NCI-H1436 treated with DMSO at 0.1 percent for 48 hours (cell line): ENCODE measurements at regions not wholly inside any gene's neighbourhood (a gene's known extent, or its start where the extent isn't known, plus 50 kb on each side); places are given as distances from the start of the nearest gene placed in this dataset.
"Not testable (repeated sequence)": the region's sequence is repeated elsewhere in the genome, so short reads cannot be mapped to it uniquely, and the experiment has no call there.

Experiments
- DNase-seq: peaks from one replicate; lab custom pipeline; 2025; lab: John Stamatoyannopoulos, UW

DNA sequence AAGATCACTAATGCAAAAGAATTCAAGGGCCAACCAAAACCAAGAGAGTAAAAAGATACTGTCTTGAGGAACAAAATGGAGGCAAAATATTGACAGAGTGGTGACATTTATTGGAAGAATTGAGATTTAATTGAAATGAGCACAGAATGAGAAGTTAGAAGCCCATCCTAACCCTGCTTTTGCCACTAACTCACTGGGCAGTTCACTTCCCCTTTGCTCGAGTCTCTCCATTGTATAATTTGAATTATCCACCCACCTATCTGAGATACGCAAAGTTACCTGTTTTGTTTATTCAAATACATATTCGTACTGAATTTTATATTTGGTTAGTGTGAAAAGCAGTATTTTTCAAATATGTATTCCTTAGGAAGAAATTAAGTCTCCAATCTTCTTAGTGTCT lies 204.5 kb upstream of the PRDM1 start:
- DNase-seq, result no peak

GRCh38 chr6:105880030-105880492 lies 206.1 kb upstream of the PRDM1 start:
- DNase-seq, result no peak

DNA sequence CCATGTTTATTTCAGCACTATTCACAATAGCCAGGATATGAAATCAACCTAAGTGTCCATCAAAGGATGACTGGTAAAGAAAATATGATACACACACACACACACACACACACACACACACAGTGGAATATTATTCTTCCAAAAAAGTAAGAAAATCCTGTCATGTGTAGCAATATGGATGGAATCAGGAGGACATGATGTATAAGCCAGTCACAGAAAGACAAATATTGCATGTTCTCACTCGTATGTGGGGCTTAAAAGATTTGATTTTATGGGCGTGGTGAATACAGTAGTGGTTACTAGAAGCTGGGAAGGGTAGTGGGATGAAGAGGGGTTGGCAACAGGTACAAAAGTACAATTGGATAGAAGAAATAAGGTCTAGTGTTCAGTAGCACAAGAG lies 207.0 kb upstream of the PRDM1 start:
- DNase-seq, result no peak

DNA sequence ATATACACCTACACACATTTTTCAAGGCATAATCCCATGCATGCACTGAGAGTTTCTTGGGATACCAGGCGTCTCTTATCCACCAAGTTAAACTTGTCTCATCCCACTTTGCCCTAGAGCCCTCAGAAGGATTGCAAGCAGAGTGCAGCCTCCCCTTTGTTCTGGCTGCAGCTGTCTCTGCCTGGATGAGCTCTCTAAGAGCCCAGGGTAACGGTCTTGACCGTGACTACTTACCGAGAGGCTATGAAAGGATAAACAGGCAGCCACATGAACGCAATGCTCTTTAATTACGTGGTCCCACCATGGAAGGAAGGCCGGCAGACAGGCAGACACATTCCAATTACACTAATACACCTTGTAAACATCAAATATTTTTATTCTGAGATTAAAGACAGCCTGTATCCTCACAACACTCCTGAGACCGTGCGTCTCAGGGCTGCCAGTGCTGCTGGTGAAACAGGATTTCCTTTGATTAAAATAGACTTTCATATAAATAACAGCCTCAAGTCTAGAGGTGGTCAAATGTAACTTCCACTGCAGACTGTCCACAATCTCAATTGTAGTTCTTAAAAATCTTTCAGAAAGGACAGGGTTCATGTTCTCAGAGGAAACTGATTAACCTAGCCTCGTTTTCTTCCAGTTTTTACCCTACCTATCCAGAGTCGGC lies 210.0 kb upstream of the PRDM1 start:
- DNase-seq, result no peak

- DNase-seq, result no peak
These were observed 211.1 kb upstream of the PRDM1 start for GRCh38 chr6:105874835-105875626.

DNA sequence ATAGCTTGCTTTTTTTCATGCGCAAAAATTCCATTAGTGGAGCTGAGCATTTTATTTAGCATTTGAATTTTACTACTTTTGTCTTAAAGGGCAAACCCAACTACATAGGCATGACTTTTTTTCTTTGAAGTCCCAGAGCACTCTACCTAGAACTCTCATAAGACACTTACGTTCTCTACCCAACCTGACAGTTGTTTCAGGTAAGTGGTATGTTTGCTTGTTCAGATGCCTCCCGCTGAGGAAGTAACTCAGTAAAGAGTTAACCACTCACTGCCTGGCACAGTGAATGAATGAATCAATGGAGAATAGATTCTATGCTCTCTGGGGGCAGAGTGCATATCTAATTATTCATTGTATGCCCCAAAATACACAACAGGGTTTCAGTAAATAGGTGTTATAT lies 212.3 kb upstream of the PRDM1 start:
- DNase-seq, result no peak

DNA sequence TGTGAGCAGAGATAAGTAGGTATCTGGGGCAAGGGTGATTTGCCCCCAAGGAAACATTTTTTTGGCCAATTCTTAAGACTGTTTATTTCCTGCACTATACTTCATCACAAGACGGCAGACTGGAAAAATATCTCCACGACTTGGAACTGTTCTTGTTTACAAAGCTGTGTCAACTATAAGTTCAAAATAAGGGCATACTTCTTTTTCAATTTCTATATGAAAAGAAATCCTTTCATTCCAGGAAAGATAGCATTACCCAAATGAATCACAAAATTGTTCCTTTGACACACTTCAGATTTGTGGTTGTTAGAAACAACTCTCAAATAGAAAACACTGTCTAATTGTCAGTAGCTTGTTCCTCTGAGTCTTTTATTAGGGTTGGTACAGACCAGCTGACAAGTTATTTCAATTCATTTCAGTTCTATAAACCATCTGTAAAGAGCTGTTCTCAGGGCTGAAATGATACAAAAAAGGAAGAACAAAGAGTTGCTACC lies 212.9 kb upstream of the PRDM1 start:
- no peak for DNase-seq

- DNase-seq, result no peak
These were observed 213.9 kb upstream of the PRDM1 start for GRCh38 chr6:105872249-105872648.

GRCh38 chr6:105871542-105871941 lies 214.6 kb upstream of the PRDM1 start:
- DNase-seq, result no peak

- DNase-seq, result no peak
These were observed 216.2 kb upstream of the PRDM1 start for GRCh38 chr6:105869835-105870440.

GRCh38 chr6:105868823-105869460 lies 217.2 kb upstream of the PRDM1 start:
- DNase-seq, result no peak

DNA sequence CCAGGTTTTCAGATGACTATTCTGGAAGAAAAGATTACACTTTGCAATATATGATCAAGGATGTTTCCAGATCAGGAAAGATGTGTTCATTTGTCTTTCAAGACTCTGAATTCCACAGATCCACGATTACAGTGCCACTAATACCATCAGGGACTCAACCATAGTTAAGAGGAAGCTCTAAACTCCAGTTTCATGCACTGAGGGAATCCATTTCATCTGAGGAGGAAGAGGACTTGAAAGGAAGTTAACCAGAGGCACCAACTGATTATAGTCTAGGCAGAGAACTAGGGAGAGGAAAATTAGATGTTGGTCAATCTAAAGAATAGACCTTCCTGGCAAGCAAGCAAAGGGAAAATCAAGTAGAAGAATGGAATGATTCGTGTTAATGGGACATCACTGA lies 218.3 kb upstream of the PRDM1 start:
- DNase-seq, result no peak

DNA sequence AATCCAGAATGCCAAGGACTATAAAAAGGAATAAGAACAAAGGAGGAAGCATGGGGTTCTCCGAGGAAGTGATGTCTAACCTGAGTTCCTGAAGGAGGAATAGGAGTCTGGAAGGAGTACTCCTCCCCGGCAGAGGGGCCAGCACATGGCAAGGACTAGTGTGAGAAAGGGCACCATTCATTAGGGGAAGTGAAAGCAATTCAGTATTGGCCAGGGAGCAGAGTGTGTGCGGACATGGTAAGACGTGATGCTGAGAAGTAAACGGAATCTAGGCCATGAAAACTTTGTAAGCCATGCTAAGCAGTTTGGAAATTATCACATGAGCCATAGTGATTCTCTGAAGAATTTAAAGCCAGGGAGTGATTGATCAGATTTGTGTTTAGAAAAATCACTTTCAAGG lies 218.9 kb upstream of the PRDM1 start:
- DNase-seq, result no peak

DNA sequence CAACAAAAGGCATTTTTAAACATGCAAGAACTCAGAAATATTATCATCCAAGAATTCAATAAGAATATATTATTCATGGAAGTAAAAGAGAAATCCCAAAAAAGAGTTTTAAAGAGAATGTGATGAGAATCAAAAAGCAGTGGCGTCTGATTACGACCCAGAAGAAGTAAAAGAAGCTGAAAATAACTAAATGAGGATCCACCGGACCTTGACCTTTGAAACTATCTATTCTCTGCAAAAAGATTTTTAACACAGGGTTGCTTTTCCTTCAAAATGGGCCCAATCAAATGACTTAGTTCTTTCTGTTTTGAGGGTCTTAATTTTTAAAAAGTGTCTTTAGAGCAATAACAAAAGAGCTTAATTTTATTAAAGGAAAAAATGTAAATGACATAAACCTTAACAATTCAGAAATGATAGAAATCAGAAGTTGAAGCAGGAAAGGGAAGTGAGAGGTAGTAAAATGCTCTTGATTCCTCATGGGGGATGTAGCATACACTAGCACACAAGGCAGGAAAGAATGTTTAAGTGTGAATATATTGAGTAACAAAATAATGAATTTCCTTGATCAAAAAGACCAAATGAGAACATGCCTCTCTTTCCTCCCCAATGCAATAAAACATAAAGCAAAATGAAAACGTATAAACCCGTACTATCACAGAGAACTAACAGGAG lies 223.1 kb upstream of the PRDM1 start:
- no peak for DNase-seq

GRCh38 chr6:105860927-105861326 lies 225.2 kb upstream of the PRDM1 start:
- not testable (repeated sequence) for DNase-seq

- DNase-seq, result no peak
These were observed 226.7 kb upstream of the PRDM1 start for GRCh38 chr6:105859457-105859856.

GRCh38 chr6:105858639-105859038 lies 227.5 kb upstream of the PRDM1 start:
- not testable (repeated sequence) for DNase-seq

DNA sequence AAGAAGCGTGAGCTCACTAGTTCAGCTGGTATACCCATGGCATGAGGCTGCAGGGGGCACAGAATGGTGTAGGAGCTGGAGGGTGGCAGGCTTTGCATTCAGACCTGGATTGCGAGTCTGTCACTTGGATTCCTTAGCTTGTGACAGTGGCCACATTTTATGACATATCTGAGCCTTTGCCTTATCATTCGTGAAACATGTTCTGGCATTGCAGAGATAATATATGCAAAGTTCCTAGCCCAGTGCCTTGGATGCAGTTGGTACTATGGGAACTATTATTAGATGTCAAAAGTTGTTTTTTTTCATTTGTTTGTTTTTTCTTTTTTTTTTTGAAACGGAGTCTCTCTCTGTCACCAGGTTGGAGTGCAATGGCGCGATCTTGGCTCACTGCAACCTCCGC lies 230.7 kb upstream of the PRDM1 start:
- no peak for DNase-seq

GRCh38 chr6:105853979-105854378 lies 232.2 kb upstream of the PRDM1 start:
- DNase-seq, result not testable (repeated sequence)

- DNase-seq, result no peak
These were observed 234.5 kb upstream of the PRDM1 start for GRCh38 chr6:105851606-105852005.

- DNase-seq, result no peak
These were observed 235.0 kb upstream of the PRDM1 start for GRCh38 chr6:105851113-105851580.
